GM18498 (cell line): ENCODE measurements at regions not wholly inside any gene's neighbourhood (a gene's known extent, or its start where the extent isn't known, plus 50 kb on each side); places are given as distances from the start of the nearest gene placed in this dataset.

Experiments
- ATAC-seq: cut with Tn5 transposase; IDR thresholded peaks from one replicate; pipeline ENCODE4 v1.9.1; 2021; ENCODE audit warnings: mild to moderate bottlenecking, moderate library complexity; ENCODE audit not compliant: unreplicated experiment

DNA sequence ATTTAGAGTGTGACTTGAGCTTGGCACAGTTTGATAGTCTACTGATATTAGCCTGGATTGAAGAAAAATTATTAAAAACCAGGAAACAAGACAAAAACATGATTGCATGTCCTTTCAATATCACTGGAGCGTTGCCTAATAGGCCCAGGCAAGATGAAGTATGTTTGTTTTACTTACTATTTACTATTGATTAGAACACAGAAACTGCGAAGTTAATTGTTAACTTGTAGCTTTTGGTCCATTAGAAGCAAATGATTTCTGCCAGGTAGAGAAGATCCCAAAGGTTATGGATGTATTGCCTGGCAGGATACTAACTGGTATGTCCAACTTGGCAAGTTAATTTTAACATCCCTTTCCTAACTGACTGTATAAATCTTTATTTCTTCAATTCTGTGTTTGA lies 268.9 kb downstream of the ETNK1 start:
- ATAC-seq, result no peak

DNA sequence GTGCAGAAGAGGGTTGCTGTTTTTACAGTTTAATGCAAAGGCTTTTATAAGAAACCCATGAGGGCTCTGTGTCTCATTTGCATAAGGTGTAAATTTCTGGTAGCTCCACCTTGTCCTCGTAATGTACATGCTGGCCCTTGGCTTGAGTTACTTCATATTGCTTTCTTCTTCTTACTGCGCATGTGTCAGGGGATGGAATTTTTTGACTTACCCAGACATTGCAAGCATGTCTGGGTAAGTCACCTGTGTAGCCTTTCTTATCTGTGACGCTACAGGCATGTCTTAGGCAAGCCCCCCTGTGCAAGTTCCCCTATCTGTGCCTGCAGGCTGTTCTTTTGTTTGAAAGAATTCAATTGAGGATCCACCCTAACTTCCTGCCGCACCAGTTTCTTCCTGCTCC lies 274.2 kb downstream of the ETNK1 start:
- ATAC-seq, result no peak

DNA sequence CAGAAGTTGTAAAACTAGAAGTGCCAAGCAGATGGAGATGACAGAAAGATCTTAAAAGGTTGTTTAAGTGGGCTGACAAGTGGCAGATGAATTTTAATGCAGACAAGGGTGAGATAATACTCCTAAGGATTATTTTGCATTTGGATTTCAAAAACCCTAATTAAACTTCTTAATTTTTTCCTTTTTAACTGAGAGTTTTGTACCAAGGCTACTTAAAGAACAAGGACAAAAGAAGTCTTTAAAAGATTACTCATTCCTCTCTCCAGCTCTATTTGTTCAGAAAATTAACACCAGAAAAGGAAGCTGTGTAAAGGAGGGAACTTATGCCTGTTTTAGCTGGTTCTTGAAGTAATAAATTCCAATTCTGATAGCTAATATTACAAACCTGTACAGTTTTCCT lies 275.4 kb downstream of the ETNK1 start:
- ATAC-seq, result no peak

DNA sequence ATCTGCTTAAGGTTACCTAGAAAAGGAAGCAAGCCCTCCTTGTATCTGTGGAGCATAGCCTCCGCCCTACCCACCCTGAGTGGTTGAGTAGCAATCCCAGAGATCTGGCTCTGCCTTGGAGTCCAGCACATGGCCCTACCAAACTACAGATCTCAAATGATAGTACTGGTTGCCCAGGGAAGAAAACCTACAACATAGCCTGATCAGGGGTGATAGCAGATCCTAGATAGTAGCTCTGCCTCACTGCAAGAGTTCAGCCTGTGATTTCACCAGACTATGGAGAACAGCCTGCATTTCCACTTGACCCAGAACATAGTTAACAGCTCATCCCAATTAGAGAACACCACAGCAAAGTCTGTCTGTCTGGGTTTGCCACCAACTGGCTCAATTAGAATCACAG lies 279.5 kb downstream of the ETNK1 start:
- ATAC-seq, result no peak

DNA sequence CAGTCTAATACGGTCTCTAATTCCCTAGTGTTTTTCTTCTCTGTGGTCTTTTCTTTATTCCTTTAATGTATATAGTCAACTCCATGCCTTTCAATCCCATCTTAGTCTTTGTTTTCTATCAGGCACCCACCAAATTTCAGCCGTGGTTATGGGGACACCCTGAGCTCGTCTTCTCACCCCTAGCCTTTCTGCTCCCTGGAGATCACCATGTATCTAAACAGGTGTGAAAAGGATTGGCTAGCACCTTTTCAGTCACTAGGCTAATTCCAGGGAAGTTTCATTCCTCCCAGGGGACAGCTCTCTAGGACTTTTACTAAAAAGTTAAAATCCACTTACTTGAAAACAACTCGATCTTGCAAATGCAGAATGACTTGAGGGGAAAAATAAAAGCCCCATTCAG lies 291.3 kb downstream of the ETNK1 start:
- no peak for ATAC-seq

DNA sequence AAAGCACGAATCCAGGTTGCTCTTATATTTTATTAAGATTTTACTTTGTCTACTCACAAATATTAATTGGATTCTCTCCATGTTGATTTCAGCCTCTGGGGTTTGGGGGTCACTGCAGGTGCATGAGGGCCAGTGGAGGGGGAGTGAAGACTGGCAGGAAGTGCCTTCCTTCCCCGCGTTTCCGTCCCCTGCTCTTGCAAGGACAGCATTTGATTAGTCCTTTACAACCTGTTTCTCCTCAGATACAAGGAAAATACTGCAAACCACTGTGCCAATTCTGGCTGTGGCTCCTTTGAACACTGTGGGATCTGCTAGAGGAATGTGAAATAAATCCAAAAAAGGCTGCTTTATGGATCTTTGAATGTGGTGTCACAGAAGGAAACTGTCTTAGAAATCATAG lies 291.8 kb downstream of the ETNK1 start:
- no peak for ATAC-seq

DNA sequence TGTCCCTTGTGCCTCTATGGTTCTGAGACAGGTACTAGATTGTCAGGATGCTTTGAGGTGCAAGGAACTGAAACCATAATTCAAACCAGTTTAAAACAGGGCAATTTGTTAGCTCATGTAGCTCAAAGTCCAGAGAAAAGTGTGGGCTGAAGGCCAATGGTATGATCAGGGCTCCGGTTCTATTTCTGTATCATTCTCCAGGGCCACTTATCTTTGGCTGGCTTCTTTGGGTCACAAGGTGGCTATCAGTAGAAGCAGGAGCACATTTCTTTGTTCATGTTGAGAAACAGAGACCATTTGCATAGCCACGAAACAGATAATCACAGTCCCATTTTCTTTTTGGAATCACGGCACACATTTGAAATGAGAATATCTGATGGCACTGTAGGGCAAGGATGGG lies 294.9 kb downstream of the ETNK1 start:
- no peak for ATAC-seq

DNA sequence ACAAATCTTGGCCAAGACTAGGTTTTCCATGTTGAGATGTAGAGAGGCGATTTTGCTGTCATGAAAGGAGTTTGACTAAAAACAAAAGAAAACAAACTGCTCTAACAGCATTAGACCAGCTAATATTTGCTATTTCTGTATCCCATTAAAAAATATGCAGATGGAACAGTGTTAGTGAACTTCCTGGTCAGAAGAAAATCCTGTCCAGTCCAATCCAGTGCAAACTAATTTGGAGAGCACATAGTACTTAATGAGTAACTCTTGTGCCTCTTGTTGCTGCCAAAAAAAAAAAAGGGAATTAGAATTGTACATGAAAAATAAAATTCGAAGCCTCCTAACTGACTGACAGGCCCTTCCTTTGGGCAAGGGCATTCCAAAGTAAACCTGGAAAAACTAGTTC lies 298.8 kb downstream of the ETNK1 start:
- ATAC-seq, result no peak

DNA sequence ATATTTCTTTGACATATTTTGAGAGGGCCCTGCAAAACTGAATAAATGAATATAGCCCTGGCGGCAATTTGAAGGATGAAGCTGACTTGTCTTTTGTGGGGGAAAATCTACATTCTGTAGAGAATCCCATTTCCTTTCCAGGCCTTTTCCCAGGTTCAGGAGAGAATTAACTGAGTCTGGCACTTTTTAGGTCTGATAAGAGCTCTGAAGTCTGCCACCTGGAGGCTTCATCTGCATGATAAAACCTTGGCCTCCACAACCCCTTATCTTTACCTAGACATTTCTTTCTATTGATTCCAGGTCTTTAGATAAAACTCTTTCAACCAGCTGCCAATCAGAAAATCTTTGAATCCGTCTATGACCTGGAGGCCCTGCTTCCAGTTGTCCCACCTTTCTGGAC lies 299.4 kb downstream of the ETNK1 start:
- ATAC-seq, result no peak

DNA sequence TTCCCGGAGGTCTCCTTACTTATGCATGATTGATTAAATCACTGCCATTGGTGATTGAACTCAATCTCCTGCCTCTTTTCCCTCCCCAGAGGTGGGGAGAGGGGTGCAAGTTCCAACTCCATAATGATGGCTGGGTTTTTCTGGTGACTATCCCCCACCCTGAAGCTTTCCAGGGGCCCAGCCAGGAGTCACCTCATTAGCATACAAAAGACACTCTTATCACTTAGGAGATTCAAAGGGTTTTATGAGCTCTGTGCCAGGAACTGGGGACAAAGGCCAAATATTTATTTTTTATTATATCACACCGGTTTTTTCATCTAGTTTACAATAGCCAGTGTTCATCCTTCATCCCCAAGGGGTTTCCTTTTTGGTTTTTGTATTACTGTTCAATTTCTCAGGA lies 300.7 kb downstream of the ETNK1 start:
- no peak for ATAC-seq

DNA sequence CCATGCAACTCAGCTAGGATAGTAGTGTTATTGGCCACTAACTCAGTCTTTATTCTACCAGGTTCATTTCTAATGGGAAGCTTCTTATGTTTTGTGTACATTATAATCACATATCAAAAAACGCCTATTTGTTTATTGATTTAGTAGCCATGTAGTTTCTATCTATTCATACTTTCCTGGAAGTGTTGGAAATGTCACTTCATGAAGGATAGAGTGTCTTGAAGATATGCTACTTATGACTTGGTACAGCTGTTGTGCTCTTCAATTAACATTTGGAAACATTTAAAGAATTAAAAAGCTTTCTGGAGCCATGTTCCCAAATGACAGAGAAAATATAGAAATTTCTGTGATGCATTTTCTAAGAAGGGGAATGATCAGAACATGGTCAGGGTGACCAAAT lies 307.5 kb downstream of the ETNK1 start:
- no peak for ATAC-seq

DNA sequence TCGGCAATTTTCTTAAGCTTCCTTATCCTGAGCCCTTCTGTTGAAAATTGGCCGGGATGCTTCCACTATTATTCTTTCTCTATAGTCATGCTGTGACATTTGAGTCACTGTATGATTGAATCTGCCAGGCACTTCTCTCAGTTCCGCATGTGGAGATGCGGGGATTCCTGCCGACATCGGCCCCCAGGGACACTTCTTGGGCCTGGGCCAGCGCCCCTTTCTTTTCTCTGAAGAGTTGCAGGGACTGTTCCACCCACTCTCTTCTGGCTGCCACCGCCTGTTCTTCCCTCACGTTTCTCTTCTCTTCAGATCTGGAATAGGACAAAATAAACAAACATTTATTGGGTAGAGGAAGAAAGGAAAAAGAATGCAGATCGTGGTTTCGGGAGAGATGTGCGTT lies 310.1 kb downstream of the ETNK1 start:
- no peak for ATAC-seq

DNA sequence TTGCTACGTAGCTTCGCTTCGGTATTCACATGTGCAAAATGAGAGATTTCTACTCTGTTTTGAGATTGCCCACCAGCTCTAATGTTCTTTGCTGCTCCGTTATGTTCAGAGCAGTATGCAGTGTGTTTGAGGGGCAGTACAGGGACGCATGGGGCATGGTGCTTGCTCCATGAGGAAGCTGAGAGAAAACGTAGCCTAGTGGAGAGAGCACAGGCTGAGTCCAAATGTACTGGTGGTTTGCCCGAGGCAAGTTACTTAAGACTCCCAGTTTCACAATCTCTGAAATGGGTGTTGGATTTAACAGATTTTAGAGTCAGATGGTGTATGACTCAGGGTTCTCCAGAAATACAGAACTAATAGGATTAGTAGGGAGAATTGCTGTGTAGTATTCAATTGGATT lies 310.5 kb downstream of the ETNK1 start:
- ATAC-seq, result no peak

DNA sequence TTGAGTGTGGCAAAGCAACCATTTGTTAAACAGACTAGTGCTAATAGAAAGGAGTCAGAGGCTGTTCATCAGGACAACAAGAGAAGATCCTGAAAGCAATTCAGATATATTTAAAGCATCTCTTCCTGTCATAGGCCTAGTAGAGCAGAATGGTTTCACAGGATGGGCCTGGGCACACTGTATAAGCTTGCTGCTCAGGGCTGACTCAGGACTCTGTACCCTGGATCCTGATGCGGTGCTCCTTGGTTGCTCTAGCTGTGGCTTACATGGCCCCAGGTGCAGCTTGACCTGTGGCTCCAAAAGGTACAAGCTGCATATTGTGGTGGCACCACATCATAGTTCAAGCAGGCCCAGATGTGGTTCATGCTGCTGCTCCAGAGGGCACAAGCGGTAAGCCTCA lies 313.4 kb downstream of the ETNK1 start:
- ATAC-seq, result no peak

DNA sequence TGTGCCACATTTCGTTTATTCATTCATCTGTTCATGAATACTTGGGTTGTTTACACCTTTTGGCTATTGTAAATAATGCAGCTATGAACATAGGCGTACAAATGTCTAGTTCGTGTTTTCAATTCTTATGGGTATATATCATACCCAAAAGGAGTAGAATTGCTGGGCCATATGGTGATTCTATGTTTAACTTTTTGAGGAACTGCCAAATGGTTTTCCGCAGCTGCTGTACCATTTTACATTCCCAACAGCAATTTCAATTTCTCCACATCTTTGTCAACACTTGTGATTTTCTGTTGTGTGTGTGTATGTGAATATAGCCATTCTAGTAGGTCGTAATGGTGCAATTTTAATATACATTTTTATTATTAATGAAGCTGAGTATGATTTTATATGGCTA lies 326.2 kb downstream of the ETNK1 start:
- no peak for ATAC-seq

DNA sequence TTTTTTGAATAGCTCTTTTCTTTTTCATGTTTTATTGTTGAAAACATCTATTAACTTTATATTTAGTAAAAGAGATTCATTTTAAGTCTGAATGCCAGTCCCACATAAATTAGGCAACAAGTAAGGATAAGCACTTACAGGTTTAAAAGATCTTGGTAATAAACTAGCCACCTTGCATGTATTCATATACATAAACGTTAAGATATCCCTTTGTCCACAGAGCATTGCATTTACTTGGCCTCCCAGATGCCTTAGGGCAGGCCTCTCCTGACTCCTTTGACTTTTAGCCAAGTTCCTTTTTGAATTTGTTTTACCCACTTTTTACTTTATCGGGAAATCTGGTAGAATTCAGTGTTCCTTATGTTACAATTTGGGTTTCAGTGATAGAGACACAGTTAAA lies 331.7 kb downstream of the ETNK1 start:
- ATAC-seq, result no peak

DNA sequence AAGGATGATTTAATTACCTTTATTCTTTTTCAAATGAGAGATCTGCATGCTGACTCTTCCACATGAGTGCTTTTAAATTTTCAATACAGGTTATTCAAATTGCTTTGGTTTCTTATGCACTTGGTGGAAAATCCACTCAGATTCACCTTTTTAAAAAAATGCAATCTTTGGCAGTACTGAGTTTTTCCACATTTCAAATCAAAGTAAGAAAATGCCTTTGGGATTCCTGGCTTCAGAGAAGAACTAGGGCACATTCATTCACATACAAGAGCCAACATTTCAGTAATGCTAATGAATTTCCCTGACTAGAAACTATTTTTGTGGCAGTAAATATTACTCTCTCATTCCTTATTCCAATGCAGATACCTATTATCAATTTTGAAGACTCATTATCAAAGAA lies 342.2 kb downstream of the ETNK1 start:
- no peak for ATAC-seq

DNA sequence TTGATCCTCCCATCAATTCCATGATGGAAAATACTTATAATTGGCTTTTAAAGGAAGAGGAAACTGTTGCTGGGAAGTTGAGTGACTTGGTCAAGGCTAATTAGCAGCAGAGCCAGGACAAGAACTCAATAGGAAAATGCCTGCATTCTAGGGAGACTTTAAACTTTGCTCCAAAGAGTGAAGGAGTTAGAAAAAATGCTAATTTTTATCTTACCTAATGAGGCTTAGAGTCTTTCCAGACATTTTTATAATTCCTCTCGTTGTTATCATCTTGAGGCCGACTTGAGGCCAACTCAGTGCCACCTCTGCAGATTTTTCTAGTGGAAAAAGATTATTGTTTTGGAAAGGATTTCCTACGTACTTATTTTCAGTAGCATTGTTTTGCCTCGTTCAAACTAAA lies 344.6 kb downstream of the ETNK1 start:
- no peak for ATAC-seq

DNA sequence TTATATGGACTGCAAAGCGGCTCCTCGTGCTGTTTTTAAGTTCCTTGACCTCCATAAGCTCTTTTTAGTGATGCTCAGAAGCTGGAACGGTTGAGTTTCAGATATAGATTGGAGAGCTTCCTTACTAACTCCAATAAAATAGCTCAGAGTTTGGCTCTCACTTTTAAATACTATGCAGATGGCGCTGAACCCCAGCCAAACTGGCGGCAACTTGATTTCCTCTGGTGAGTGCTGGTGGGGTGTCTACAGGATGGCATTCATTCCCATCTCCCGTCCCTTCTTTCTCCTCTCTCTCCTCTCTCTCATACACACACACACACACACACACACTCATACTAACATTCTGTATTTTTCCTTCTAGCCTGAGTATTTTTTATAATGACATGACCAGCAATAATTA lies 346.3 kb downstream of the ETNK1 start:
- no peak for ATAC-seq

DNA sequence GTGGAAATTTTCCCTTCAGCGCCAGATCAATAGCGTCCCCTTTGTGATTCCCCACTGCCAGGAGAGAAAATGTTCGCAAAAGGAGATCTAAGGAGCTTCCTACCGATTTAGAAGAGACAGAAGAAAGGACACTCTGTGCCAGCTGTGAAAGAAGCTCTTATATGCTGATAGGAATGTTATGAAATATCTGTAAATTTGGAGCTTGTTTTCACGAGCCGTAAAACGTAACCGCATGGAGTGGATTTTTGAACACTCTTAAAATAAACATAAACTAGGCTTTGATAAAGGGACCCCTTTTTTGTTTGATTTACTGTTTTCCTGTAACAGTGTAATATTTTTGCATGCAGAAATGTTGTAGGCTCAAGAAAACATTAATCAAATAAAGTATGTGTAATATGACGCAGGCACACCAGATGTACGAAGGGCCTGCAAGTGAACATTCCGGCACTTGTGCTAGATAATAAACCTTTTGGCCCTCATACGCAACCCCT lies 346.8 kb downstream of the ETNK1 start:
- no peak for ATAC-seq

DNA sequence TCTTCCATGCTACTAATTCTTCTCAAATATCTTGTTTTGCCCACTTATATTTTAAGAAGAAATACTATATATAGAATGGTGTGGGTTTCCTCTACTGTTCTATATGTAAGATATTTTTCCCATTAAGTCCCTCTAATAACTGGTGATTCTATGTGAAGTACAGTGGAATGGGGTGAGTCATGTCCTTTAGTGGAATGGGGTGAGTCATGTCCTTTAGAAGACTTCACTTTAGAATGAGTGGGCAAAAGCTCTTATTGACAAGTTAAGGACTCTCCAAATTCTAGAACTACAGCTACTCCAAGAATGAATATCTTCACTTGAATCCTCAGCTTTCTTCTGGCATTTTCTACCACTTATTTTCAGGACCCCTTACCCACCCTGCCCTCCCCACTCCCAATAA lies 349.9 kb downstream of the ETNK1 start:
- ATAC-seq, result no peak

DNA sequence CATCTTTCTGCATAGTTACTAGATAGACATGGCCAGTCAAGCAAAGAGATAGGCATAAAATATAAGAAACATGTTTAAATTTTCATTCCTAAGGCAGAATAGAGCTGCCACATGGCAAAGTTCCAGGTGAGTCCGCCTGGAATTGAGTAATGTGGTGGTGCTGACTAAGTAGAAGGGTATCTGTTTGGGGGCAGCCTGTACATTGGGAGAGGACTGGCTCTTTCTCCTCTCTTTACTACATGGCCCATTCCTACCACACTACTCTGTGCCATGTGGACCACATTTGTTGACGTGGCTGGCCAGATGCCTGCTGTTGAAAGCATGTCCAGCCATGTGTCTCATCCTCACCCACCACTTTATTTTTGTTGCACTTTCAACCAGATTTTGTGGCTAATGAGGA lies 354.0 kb downstream of the ETNK1 start:
- no peak for ATAC-seq

DNA sequence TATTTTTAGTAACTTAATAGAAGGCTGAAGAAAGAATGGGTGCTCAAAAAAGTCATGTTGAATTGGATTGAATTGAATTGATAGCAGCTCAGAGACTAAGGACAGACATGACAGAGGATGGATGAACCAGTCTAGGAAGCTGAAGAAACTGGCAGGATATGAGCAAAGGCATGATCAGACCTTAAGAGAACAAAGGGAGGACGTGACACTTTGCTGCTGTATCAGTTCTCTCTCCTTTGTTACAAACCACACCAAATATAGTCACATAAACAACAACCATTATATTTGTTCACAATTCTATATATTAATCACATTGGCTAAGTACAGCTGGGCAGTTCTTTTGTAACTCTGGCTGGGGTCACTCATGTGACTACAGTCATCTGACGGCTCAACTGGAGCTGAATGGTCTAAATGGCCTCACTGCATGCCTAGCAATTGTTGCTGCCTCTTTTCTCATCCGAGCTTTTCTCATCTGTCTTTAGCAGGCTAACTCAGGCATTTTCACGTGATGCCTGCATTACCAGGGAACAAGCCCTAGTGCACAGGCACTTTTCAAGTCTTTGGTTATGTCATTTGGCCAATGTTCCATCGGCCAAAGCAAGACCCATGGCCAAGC lies 355.0 kb downstream of the ETNK1 start:
- ATAC-seq, result no peak

DNA sequence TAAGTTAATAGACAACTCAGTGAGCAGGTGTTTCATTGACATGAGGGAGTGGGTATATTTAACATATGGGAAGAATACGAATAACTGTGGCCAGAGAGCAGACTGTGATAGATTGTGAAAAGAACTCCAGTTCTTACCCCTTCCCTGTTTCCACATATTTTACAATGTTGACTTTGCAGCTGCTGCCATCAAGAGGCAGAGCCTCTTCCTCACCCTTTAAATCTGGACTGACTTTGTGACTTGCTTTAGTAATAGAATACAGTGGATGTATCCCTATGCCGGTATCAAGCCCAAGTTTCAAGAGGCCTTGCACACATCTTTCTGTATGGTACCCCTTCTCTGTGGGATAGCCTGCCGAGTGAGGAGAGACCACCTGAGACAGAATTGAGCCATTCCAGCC lies 356.7 kb downstream of the ETNK1 start:
- ATAC-seq, result no peak
